HG03378 (cell line): ENCODE measurements at regions not wholly inside any gene's neighbourhood (a gene's known extent, or its start where the extent isn't known, plus 50 kb on each side); places are given as distances from the start of the nearest gene placed in this dataset.

Experiments used
- ATAC-seq: cut with Tn5 transposase; IDR thresholded peaks from one replicate; pipeline ENCODE4 v1.9.1; 2021; ENCODE audit warnings: mild to moderate bottlenecking, moderate library complexity; ENCODE audit not compliant: unreplicated experiment

GRCh38 chr17:77865112-77865611, 93.3 kb upstream of the TNRC6C start:
- ATAC-seq: no peak

GRCh38 chr17:77865716-77866115, 92.8 kb upstream of the TNRC6C start:
- no peak for ATAC-seq

- no peak for ATAC-seq
Observed at GRCh38 chr17:77867308-77867781, 91.2 kb upstream of the TNRC6C start.

- ATAC-seq: no peak
Observed at GRCh38 chr17:77867976-77868713, 90.4 kb upstream of the TNRC6C start.

GRCh38 chr17:77869041-77869599, 89.4 kb upstream of the TNRC6C start:
- ATAC-seq: no peak

GRCh38 chr17:77869665-77870132, 88.8 kb upstream of the TNRC6C start:
- peak; percentile 85 for ATAC-seq

GRCh38 chr17:77872199-77872598, 86.3 kb upstream of the TNRC6C start:
- ATAC-seq: no peak

GRCh38 chr17:77872714-77873499, 85.6 kb upstream of the TNRC6C start:
- ATAC-seq: no peak

- ATAC-seq: no peak
Observed at GRCh38 chr17:77873500-77874302, 84.8 kb upstream of the TNRC6C start.

GRCh38 chr17:77874303-77875050, 84.0 kb upstream of the TNRC6C start:
- no peak for ATAC-seq

- ATAC-seq: no peak
Observed at GRCh38 chr17:77875051-77875780, 83.3 kb upstream of the TNRC6C start.

GRCh38 chr17:77875881-77876509, 82.5 kb upstream of the TNRC6C start:
- ATAC-seq: no peak

GRCh38 chr17:77877036-77877435, 81.5 kb upstream of the TNRC6C start:
- ATAC-seq: no peak

GRCh38 chr17:77877646-77878355, 80.7 kb upstream of the TNRC6C start:
- ATAC-seq: no peak

- ATAC-seq: no peak
Observed at GRCh38 chr17:77879226-77879895, 79.1 kb upstream of the TNRC6C start.

- no peak for ATAC-seq
Observed at GRCh38 chr17:77879896-77880280, 78.6 kb upstream of the TNRC6C start.

- peak; percentile 9 for ATAC-seq
Observed at GRCh38 chr17:77880711-77881450, 77.6 kb upstream of the TNRC6C start.
